Activated T-cell treated with anti-CD3 and anti-CD28 coated beads, Interleukin-2, amount 50 U/mL, for 4 hours (primary cell): ENCODE measurements at regions not wholly inside any gene's neighbourhood (a gene's known extent, or its start where the extent isn't known, plus 50 kb on each side); places are given as distances from the start of the nearest gene placed in this dataset.

Experiments
- ATAC-seq, 2 donors: fragments of 200-7000 bp; cut with Tn5 transposase; one replicate each; pipeline ENCODE4 v1.10.0; 2021
- DNase-seq: peaks from one replicate; pipeline ENCODE4 v3.0.0-alpha.2; 2020
- H3K27me3 Mint-ChIP-seq: one replicate; pipeline ENCODE4 v1.8.0; 2021; ENCODE audit warnings: low read depth, mixed read lengths
- H3K36me3 Mint-ChIP-seq: one replicate; pipeline ENCODE4 v1.8.0; 2022; ENCODE audit warnings: mixed read lengths; ENCODE audit not compliant: insufficient read depth
- H3K4me1 Mint-ChIP-seq: one replicate; pipeline ENCODE4 v1.8.0; 2021; ENCODE audit warnings: low read depth, mixed read lengths
- H3K4me3 Mint-ChIP-seq: one replicate; pipeline ENCODE4 v1.8.0; 2021; ENCODE audit warnings: mild to moderate bottlenecking, moderate library complexity, mixed read lengths
- H3K9me3 Mint-ChIP-seq: one replicate; pipeline ENCODE4 v1.8.0; 2021; ENCODE audit warnings: mixed read lengths

DNA sequence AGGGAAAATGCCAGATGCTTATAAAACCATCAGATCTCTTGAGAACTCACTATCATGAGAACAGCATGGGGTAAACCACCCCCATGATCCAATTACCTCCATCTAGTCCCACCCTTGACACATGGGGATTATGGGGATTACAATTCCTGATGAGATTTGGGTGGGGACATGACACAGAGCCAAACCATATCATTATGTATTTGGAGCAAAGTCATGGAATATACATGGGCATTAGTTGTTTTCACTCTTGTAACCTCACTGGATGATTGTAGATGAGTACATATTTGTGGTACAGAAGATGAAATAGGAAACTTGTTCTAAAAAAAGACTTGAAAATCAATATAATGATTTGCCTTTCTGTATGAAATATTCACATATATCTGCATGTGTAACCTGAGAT lies 674.5 kb upstream of the BOD1L1 start:
- no peaks in the 10 kb centered on the region for H3K27me3 Mint-ChIP-seq
- no peaks in the 10 kb centered on the region for H3K36me3 Mint-ChIP-seq
- ATAC-seq (no peak), DNase-seq (no peak)
- H3K4me1 Mint-ChIP-seq: no peaks in the 10 kb centered on the region
- H3K9me3 Mint-ChIP-seq: peaks cover 4% of the 10 kb centered on the region
- H3K4me3 Mint-ChIP-seq: no peak overlapping the region

DNA sequence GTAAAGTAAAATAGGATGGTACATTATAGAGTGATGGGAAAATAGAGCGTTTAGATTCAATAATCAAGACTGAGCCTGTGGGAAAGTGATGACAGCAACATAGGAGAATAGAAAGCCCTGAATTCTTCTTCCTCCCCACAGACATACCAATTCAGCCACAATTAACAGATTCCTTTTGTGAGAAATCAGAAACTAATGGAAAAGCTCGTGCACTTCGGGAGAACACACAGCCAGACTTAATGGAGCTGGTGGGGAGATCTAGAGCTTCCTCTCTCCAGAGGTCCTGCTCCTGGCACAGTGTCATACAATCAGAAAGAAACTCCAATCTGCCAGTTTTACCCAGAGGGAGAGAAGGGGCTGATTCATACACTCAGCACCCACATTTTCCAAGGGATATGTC lies 676.3 kb upstream of the BOD1L1 start:
- Mint-ChIP-seq H3K27me3 (no peaks in the 10 kb centered on the region), H3K4me1 (no peaks in the 10 kb centered on the region), H3K9me3 (peaks cover 4% of the 10 kb centered on the region), H3K4me3 (no peak overlapping the region), H3K36me3 (no peaks in the 10 kb centered on the region)
- no peak for ATAC-seq
- no peak for DNase-seq

- H3K4me3 Mint-ChIP-seq: no peak overlapping the region
- no peaks in the 10 kb centered on the region for H3K27me3 Mint-ChIP-seq
- H3K9me3 Mint-ChIP-seq: peaks cover 4% of the 10 kb centered on the region
- ATAC-seq: no peak
- H3K4me1 Mint-ChIP-seq: no peaks in the 10 kb centered on the region
- H3K36me3 Mint-ChIP-seq: no peaks in the 10 kb centered on the region
- DNase-seq: no peak
These were observed 680.7 kb upstream of the BOD1L1 start for GRCh38 chr4:14308229-14308651.

DNA sequence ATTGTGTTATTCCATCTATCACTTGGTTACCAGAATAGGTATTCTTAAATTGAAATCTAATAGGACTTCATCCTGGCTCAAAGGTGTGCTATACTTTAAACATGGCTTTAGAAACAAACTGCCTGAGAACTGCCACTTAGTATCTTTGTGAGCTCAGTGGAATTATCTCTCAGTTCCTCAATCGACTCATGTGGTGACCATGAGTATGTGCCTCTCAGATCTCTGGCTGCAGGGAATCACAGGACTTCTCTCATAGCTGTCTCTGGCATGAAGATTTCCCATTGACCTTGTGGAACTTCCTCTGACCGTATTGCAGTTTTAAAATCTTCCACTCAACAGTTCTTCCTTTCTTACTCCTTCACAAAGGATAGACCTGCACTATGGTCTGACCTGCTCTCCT lies 681.9 kb upstream of the BOD1L1 start:
- DNase-seq: no peak
- Mint-ChIP-seq H3K4me1 (no peaks in the 10 kb centered on the region), H3K9me3 (peaks cover 4% of the 10 kb centered on the region), H3K27me3 (no peaks in the 10 kb centered on the region), H3K4me3 (no peak overlapping the region), H3K36me3 (no peaks in the 10 kb centered on the region)
- ATAC-seq: no peak

GRCh38 chr4:14313757-14314156 lies 686.2 kb upstream of the BOD1L1 start:
- no peaks in the 10 kb centered on the region for H3K36me3 Mint-ChIP-seq
- no peaks in the 10 kb centered on the region for H3K9me3 Mint-ChIP-seq
- no peaks in the 10 kb centered on the region for H3K4me1 Mint-ChIP-seq
- no peaks in the 10 kb centered on the region for H3K27me3 Mint-ChIP-seq
- H3K4me3 Mint-ChIP-seq: no peak overlapping the region
- no peak for DNase-seq
- no peak for ATAC-seq

- no peak for DNase-seq
- Mint-ChIP-seq H3K4me3 (no peak overlapping the region), H3K36me3 (no peaks in the 10 kb centered on the region)
These were observed 687.2 kb upstream of the CPEB2 start for GRCh38 chr4:14315129-14315528.

GRCh38 chr4:14317351-14317750 lies 684.9 kb upstream of the CPEB2 start:
- no peak overlapping the region for H3K4me3 Mint-ChIP-seq
- H3K36me3 Mint-ChIP-seq: no peaks in the 10 kb centered on the region
- H3K9me3 Mint-ChIP-seq: no peaks in the 10 kb centered on the region
- no peaks in the 10 kb centered on the region for H3K4me1 Mint-ChIP-seq
- DNase-seq (no peak), ATAC-seq (no peak)
- H3K27me3 Mint-ChIP-seq: no peaks in the 10 kb centered on the region

More at GRCh38 chr4:14315129-14315528, 687.2 kb upstream of the CPEB2 start:
- no peaks in the 10 kb centered on the region for H3K9me3 Mint-ChIP-seq
- ATAC-seq: no peak
- H3K27me3 Mint-ChIP-seq: no peaks in the 10 kb centered on the region
- H3K4me1 Mint-ChIP-seq: no peaks in the 10 kb centered on the region

- Mint-ChIP-seq H3K36me3 (no peaks in the 10 kb centered on the region), H3K4me3 (no peak overlapping the region), H3K9me3 (no peaks in the 10 kb centered on the region), H3K4me1 (no peaks in the 10 kb centered on the region), H3K27me3 (no peaks in the 10 kb centered on the region)
- DNase-seq (no peak), ATAC-seq (no peak)
These were observed 683.6 kb upstream of the CPEB2 start for GRCh38 chr4:14318671-14319070.

GRCh38 chr4:14321723-14322122 lies 680.6 kb upstream of the CPEB2 start:
- Mint-ChIP-seq H3K4me1 (no peaks in the 10 kb centered on the region), H3K9me3 (peaks cover 4% of the 10 kb centered on the region), H3K36me3 (no peaks in the 10 kb centered on the region), H3K27me3 (no peaks in the 10 kb centered on the region), H3K4me3 (no peak overlapping the region)
- ATAC-seq: no peak
- no peak for DNase-seq

DNA sequence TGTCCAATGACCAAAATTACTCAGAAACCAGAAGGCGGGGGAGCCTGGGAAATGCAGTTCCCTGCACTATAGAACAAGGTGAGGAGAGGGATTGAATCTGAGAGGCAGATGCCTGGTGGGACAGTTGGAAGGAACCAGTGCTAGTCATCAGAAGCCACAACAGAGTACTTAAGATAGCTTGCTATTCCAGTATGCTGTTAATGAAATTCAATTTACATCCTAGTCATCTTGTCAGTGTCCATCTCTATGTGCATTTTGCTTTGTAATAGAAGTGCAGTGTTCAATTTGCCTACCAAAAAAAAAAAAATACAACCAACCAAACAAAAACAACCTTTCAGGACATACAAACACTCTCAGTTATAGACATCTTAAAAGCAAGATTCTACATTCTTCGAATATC lies 679.1 kb upstream of the CPEB2 start:
- Mint-ChIP-seq H3K4me1 (no peaks in the 10 kb centered on the region), H3K36me3 (no peaks in the 10 kb centered on the region), H3K9me3 (peaks cover 4% of the 10 kb centered on the region), H3K27me3 (no peaks in the 10 kb centered on the region), H3K4me3 (no peak overlapping the region)
- ATAC-seq (no peak), DNase-seq (no peak)

DNA sequence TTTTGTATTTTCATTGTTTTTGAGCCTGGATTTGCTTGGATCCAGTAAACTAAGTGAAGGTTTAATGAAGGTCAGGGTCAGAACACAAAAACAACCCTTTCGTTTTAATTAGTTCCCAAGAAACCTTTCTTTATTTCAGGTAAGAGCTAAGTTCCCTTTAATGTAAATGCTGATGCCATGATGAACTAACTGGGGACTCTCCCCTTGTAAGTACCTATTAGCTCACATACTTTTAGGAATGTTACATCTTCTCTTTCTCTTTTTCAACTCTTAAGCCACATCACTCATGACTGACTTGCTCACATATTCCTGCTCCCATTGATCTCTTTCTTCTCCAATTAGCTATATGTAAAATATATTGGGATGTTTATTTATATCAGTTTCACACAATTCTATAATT lies 673.1 kb upstream of the CPEB2 start:
- H3K27me3 Mint-ChIP-seq: no peaks in the 10 kb centered on the region
- no peak overlapping the region for H3K4me3 Mint-ChIP-seq
- H3K36me3 Mint-ChIP-seq: no peaks in the 10 kb centered on the region
- H3K9me3 Mint-ChIP-seq: peaks cover 8% of the 10 kb centered on the region
- no peak for ATAC-seq
- DNase-seq: no peak
- H3K4me1 Mint-ChIP-seq: no peaks in the 10 kb centered on the region

DNA sequence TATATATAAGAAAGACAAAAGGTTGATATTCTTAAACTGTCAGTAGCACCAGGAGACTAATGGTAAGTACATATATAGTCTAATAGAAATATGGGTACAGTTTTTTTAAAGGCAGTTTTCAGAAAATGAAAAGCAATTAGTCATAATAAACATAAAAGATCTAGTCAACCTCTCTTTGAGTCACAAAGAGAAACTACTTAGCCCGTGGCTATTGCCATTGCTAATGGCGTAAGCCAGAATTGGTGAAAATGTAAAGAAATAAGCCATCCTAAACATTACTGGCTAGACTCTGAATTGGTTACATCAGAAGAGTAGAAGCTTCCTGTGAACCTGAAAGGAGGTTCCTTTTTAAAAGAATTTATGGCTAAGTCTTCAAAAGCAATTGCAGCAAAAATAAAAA lies 668.7 kb upstream of the CPEB2 start:
- Mint-ChIP-seq H3K27me3 (no peaks in the 10 kb centered on the region), H3K4me3 (no peak overlapping the region), H3K36me3 (no peaks in the 10 kb centered on the region), H3K4me1 (no peaks in the 10 kb centered on the region), H3K9me3 (peaks cover 7% of the 10 kb centered on the region)
- no peak for DNase-seq
- no peak for ATAC-seq

DNA sequence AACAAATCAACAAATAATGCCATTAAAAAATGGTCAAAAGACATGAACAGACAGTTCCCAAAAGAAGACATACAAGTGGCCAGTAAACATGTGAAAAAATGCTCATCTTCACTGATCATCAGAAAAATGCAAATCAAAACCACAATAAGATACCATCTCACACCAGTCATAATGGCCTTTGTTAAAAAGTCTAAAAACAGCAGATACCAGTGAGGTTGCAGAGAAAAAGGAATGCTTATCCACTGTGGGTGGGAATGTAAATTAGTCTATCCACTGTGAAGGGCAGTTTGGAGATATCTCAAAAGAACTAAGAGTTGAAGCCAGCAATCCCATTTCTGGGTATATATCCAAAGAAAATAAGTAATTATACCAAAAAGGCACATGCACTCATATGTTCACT lies 668.1 kb upstream of the CPEB2 start:
- Mint-ChIP-seq H3K4me3 (no peak overlapping the region), H3K27me3 (no peaks in the 10 kb centered on the region), H3K9me3 (peaks cover 7% of the 10 kb centered on the region), H3K36me3 (no peaks in the 10 kb centered on the region), H3K4me1 (no peaks in the 10 kb centered on the region)
- DNase-seq (no peak), ATAC-seq (no peak)

- H3K27me3 Mint-ChIP-seq: no peaks in the 10 kb centered on the region
- ATAC-seq (no peak), DNase-seq (no peak)
- no peak overlapping the region for H3K4me3 Mint-ChIP-seq
- H3K36me3 Mint-ChIP-seq: no peaks in the 10 kb centered on the region
- peaks cover 7% of the 10 kb centered on the region for H3K9me3 Mint-ChIP-seq
- H3K4me1 Mint-ChIP-seq: no peaks in the 10 kb centered on the region
These were observed 666.4 kb upstream of the CPEB2 start for GRCh38 chr4:14335872-14336271.

GRCh38 chr4:14336656-14337055 lies 665.6 kb upstream of the CPEB2 start:
- no peaks in the 10 kb centered on the region for H3K27me3 Mint-ChIP-seq
- DNase-seq (no peak), ATAC-seq (no peak)
- H3K36me3 Mint-ChIP-seq: no peaks in the 10 kb centered on the region
- no peaks in the 10 kb centered on the region for H3K4me1 Mint-ChIP-seq
- H3K9me3 Mint-ChIP-seq: peaks cover 7% of the 10 kb centered on the region
- no peak overlapping the region for H3K4me3 Mint-ChIP-seq

DNA sequence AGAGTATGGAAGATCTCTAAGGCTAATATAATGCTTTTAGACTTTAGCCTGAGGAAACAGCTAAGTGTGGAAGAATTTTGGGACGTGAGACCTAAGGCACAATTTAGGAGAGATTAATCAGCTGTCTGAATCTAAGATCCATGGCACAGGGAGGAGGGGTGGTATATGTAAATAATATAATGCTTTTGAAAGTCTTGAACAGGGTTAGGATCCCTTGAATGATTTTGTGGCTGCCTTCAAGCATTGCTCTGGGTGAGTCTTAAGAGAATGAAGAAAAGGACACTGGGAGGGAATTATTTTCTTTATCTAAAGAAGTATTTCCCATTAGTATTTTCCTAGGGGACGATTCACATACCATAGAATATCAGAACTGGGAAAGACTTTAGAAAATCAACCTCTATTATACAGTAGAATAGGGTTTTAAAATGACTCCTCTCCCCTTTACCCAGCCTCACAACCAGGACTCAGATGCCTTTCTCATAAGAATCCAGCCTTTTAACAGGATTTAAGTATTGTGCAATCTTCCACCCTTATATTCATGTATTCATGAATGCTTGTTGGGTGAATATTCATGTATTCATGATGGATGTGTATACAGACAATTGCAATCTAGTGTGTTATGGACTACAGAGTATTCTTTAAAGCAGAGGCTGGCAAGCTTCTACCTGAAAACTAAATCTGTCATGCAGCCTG lies 664.2 kb upstream of the CPEB2 start:
- no peak for DNase-seq
- H3K27me3 Mint-ChIP-seq: no peaks in the 10 kb centered on the region
- ATAC-seq: no peak
- no peak overlapping the region for H3K4me3 Mint-ChIP-seq
- H3K36me3 Mint-ChIP-seq: no peaks in the 10 kb centered on the region
- peaks cover 7% of the 10 kb centered on the region for H3K9me3 Mint-ChIP-seq
- H3K4me1 Mint-ChIP-seq: no peaks in the 10 kb centered on the region
